Colonic mucosa (tissue), 4 donors: ENCODE measurements at regions not wholly inside any gene's neighbourhood (a gene's known extent, or its start where the extent isn't known, plus 50 kb on each side); places are given as distances from the start of the nearest gene placed in this dataset.

Experiments
- DNase-seq: peaks from one replicate; pipeline ENCODE4 v3.0.0-alpha.2; 2020
- H3K27ac ChIP-seq: fragments of 200-600 bp; one replicate; pipeline ENCODE4 v1.8.0; 2021
- H3K27me3 ChIP-seq: fragments of 200-600 bp; one replicate; pipeline ENCODE4 v1.8.0; 2021
- H3K36me3 ChIP-seq: fragments of 200-600 bp; one replicate; pipeline ENCODE4 v1.8.0; 2021
- H3K4me1 ChIP-seq: fragments of 200-600 bp; one replicate; pipeline ENCODE4 v1.8.0; 2021; ENCODE audit warnings: mild to moderate bottlenecking
- H3K4me3 ChIP-seq: fragments of 200-600 bp; one replicate; pipeline ENCODE4 v1.8.0; 2021
- H3K9ac ChIP-seq, 2 donors: one replicate each; pipeline ENCODE4 v1.7.0; 2013; ENCODE audit warnings: control low read depth in 2 of 2, low read depth in 2 of 2, low read length in 2 of 2
- H3K9me3 ChIP-seq: fragments of 200-600 bp; one replicate; pipeline ENCODE4 v1.8.0; 2021
- intact Hi-C: fragments of 100-400 bp; cut with DNase I; formaldehyde crosslinking; loops from one replicate; pipeline ENCODE4 v1.14.1; 2022
- TF ChIP-seq, protein P1 (sequence below): fragments of 200-600 bp; IDR thresholded peaks from one replicate; pipeline ENCODE4 v1.8.0; 2022; ENCODE audit warnings: antibody characterized with exemption, mild to moderate bottlenecking
- donor health status: healthy.
- donor health status: DM: no; HTN: no; CAD: no.
- donor health status: DM: no; HTN: no; CAD: no.

DNA sequence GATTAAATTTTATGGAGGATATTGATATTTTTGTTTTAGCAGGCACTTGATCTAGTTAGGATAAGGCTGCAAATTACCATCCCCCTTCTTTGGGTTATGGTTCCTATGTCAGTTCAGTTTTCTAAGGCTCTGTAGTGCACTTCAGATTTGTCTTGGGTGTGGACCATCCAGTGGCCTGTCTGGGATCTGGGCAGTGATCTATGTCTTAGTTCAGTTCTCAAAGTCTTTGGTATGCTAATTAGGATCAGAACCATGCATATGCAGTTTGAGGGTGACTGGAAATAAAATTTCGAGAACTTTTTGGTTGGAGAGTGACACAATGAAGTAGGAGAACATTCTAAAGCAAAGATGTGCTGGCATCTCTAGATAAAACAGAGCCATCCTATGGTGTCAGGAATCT, 388.2 kb downstream of the MID1IP1 start:
- H3K9ac ChIP-seq: no peak overlapping the region
- no peaks in the 10 kb centered on the region for H3K36me3 ChIP-seq
- intact Hi-C loops: no loop called here
- H3K9me3 ChIP-seq: no peaks in the 10 kb centered on the region
- no peak for DNase-seq
- no peaks in the 10 kb centered on the region for H3K27me3 ChIP-seq
- no peaks in the 10 kb centered on the region for H3K4me1 ChIP-seq
- TF ChIP-seq, protein P1, sequence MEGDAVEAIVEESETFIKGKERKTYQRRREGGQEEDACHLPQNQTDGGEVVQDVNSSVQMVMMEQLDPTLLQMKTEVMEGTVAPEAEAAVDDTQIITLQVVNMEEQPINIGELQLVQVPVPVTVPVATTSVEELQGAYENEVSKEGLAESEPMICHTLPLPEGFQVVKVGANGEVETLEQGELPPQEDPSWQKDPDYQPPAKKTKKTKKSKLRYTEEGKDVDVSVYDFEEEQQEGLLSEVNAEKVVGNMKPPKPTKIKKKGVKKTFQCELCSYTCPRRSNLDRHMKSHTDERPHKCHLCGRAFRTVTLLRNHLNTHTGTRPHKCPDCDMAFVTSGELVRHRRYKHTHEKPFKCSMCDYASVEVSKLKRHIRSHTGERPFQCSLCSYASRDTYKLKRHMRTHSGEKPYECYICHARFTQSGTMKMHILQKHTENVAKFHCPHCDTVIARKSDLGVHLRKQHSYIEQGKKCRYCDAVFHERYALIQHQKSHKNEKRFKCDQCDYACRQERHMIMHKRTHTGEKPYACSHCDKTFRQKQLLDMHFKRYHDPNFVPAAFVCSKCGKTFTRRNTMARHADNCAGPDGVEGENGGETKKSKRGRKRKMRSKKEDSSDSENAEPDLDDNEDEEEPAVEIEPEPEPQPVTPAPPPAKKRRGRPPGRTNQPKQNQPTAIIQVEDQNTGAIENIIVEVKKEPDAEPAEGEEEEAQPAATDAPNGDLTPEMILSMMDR: no peak
- no peak overlapping the region for H3K4me3 ChIP-seq
- no peak overlapping the region for H3K27ac ChIP-seq

DNA sequence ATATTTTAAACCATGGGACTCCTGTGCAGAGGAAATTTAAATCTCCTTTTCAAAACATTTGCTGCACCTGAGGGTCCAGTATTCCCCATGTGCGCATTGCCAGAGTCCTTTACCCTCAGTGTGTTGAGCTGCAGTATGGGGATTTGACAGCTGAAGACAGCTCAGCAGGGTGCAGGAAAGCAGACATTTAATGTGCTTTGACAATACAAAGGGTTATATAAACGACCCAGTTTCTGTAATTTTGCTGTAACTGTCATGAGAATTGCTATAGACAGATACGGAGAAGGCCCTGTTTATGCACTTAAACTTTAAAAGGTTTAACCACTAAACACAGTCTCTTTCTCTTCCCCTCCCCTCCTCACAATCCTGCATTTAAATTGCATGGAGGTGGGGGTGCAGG, 393.4 kb downstream of the MID1IP1 start:
- Histone ChIP-seq H3K36me3 (no peaks in the 10 kb centered on the region), H3K4me3 (no peak overlapping the region), H3K9me3 (no peaks in the 10 kb centered on the region), H3K9ac (no peak overlapping the region), H3K27me3 (no peaks in the 10 kb centered on the region), H3K4me1 (no peaks in the 10 kb centered on the region), H3K27ac (no peak overlapping the region)
- no peak for DNase-seq
- intact Hi-C loops: no loop called here
- TF ChIP-seq, protein P1: no peak

DNA sequence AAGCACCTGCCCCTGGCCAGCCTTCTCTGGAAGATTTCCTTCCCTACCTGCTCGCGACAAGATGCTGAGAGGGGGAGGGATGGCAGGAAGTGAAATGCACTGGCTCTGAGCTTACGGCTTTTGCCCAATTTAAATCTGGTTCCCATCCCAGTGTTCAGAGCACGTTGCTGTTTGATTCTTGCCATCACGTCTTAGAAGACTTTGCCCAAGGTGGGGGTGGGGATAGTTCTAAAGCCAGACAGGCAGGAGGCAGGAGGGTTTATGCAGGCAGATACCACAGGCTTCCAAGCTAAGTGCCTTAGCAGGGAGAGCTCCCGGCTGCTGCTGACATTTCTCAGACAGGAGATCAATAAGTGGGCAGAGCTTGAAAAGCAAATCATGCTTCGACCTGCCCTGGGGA, 393.9 kb downstream of the MID1IP1 start:
- no peak overlapping the region for H3K4me3 ChIP-seq
- no peaks in the 10 kb centered on the region for H3K4me1 ChIP-seq
- no peaks in the 10 kb centered on the region for H3K27me3 ChIP-seq
- no peak overlapping the region for H3K9ac ChIP-seq
- TF ChIP-seq, protein P1: no peak
- no peaks in the 10 kb centered on the region for H3K36me3 ChIP-seq
- intact Hi-C loops: no loop called here
- DNase-seq: no peak
- H3K27ac ChIP-seq: no peak overlapping the region
- no peaks in the 10 kb centered on the region for H3K9me3 ChIP-seq

DNA sequence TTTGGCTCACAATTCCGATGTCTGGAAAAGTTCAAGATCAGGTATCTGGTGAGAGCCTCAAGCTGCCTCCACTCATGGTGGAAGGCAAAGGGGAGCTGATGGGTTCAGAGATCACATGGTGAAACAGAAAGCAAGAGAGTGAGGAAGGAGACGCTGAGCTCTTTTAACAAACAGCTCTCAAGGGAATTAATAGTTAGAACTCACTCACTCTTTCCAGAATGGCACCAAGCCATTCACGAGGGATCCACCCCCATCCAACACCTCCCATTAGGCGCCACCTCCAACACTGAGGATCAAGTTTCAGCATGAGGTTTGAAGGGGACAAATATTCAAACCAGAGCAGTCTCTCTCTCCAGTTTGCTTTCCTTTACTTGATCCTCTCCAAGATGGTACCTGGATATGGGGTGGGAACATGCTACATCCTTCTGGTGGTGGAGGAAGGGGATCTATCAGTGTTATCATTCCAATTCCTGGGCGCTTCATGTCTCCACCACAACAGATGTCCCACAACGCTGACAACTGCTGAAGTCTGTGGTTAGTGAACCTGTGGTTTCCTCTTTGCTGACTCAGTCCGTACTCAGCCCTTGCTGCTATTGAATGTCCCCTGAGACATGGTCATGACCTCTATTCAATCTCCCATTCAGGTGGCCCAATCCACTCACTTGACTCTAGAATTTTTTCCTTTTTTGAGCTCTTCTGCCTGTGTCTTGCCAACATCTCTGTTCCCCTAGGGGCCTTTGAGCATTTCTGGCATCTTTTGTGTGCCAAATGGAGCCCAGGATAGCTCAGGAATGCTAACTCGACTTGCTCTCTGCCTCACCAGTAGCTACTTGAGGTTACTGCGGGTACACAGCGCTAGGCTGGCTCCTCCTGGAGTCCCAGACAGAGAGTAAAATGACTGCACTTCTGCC, 395.2 kb downstream of the MID1IP1 start:
- intact Hi-C loops: no loop called here
- no peak overlapping the region for H3K9ac ChIP-seq
- no peaks in the 10 kb centered on the region for H3K36me3 ChIP-seq
- no peak overlapping the region for H3K4me3 ChIP-seq
- TF ChIP-seq, protein P1: no peak
- H3K27me3 ChIP-seq: no peaks in the 10 kb centered on the region
- DNase-seq: no peak
- H3K27ac ChIP-seq: no peak overlapping the region
- H3K9me3 ChIP-seq: no peaks in the 10 kb centered on the region
- H3K4me1 ChIP-seq: no peaks in the 10 kb centered on the region

DNA sequence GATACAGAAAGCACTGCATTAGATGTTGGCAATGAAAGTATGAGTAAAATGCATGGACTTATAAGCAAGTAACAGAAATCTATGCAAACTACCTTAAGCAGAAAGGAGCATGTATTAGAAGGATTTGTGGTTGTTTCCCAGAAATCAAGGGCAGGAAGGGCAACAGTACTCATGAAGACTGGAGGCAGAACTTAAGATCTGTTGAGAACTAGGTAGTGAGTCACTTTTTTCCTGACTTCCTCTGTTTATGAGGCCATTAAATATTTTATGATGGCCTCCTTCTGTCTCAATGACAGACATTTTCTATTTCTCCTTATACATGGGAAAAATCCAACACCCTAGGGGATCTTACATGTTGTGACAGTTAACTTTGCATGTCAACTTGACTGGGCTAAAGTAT, 398.2 kb downstream of the MID1IP1 start:
- Histone ChIP-seq H3K9ac (no peak overlapping the region), H3K4me1 (no peaks in the 10 kb centered on the region), H3K27me3 (no peaks in the 10 kb centered on the region), H3K9me3 (no peaks in the 10 kb centered on the region), H3K36me3 (no peaks in the 10 kb centered on the region), H3K27ac (no peak overlapping the region), H3K4me3 (no peak overlapping the region)
- intact Hi-C loops: no loop called here
- TF ChIP-seq, protein P1: no peak
- no peak for DNase-seq
